Mesendoderm (in vitro differentiated cells): ENCODE measurements at regions not wholly inside any gene's neighbourhood (a gene's known extent, or its start where the extent isn't known, plus 50 kb on each side); places are given as distances from the start of the nearest gene placed in this dataset.
"Not testable (repeated sequence)": the region's sequence is repeated elsewhere in the genome, so short reads cannot be mapped to it uniquely, and the experiment has no call there.

Experiments
- DNase-seq: peaks from one replicate; pipeline ENCODE4 v3.0.0; 2013
- H2AK5ac ChIP-seq: 2 replicates; pipeline ENCODE4 v1.6.1; 2013; ENCODE audit warnings: low read length, inconsistent platforms
- H2BK120ac ChIP-seq: 2 replicates; pipeline ENCODE4 v1.6.1; 2013; ENCODE audit warnings: low read depth, mild to moderate bottlenecking, low read length, moderate library complexity, mixed read lengths
- H2BK15ac ChIP-seq: replicated peaks from 2 replicates; pipeline ENCODE4 v1.6.1; 2013; ENCODE audit warnings: low read depth, mild to moderate bottlenecking, moderate library complexity
- H2BK5ac ChIP-seq: 2 replicates; pipeline ENCODE4 v1.6.1; 2013; ENCODE audit warnings: low read length, inconsistent platforms
- H3K18ac ChIP-seq: 2 replicates; pipeline ENCODE4 v1.6.1; 2013; ENCODE audit warnings: mild to moderate bottlenecking, low read length, mixed read lengths
- H3K23ac ChIP-seq: one replicate; pipeline ENCODE4 v1.6.1; 2013; ENCODE audit warnings: low read length
- H3K27ac ChIP-seq: 2 replicates; pipeline ENCODE4 v1.5.1; 2013; ENCODE audit warnings: low read depth, mild to moderate bottlenecking, inconsistent platforms, low read length, moderate library complexity
- H3K27me3 ChIP-seq: 2 replicates; pipeline ENCODE4 v1.6.1; 2013; ENCODE audit warnings: low read length, control low read depth, mild to moderate bottlenecking, inconsistent platforms; ENCODE audit not compliant: insufficient read depth, poor library complexity
- H3K36me3 ChIP-seq: 2 replicates; pipeline ENCODE4 v1.6.1; 2013; ENCODE audit warnings: low read length, inconsistent platforms; ENCODE audit not compliant: control insufficient read depth, insufficient read depth
- H3K4ac ChIP-seq: one replicate; pipeline ENCODE4 v1.6.1; 2013; ENCODE audit warnings: low read depth, mild to moderate bottlenecking, low read length, moderate library complexity
- H3K4me1 ChIP-seq: 2 replicates; pipeline ENCODE4 v1.6.1; 2013; ENCODE audit warnings: low read depth, low read length, inconsistent platforms; ENCODE audit not compliant: control insufficient read depth
- H3K4me2 ChIP-seq: 2 replicates; pipeline ENCODE4 v1.6.1; 2013; ENCODE audit warnings: low read length
- H3K4me3 ChIP-seq: 2 replicates; pipeline ENCODE4 v1.5.1; 2013; ENCODE audit warnings: mild to moderate bottlenecking, low read length
- H3K56ac ChIP-seq: one replicate; pipeline ENCODE4 v1.6.1; 2013; ENCODE audit warnings: low read length
- H3K79me1 ChIP-seq: 2 replicates; pipeline ENCODE4 v1.6.1; 2013; ENCODE audit warnings: low read length, inconsistent platforms
- H3K79me2 ChIP-seq: 2 replicates; pipeline ENCODE4 v1.6.1; 2013; ENCODE audit warnings: mild to moderate bottlenecking, low read length; ENCODE audit not compliant: control insufficient read depth, insufficient read depth
- H3K9ac ChIP-seq: 2 replicates; pipeline ENCODE4 v1.6.1; 2013; ENCODE audit warnings: low read length, inconsistent platforms
- H4K5ac ChIP-seq: one replicate; pipeline ENCODE4 v1.6.1; 2013; ENCODE audit warnings: low read length
- H4K8ac ChIP-seq: one replicate; pipeline ENCODE4 v1.6.1; 2013; ENCODE audit warnings: low read depth, mild to moderate bottlenecking, control low read depth, low read length, moderate library complexity
- WGBS: extraction: QIAGEN DNeasy Blood & Tissue Kit; methylation state at CpG from one replicate; pipeline ENCODE4 v1.1.7; 2013; ENCODE audit warnings: low lambda C conversion rate, missing lambda C conversion rate; ENCODE audit not compliant: insufficient coverage; ENCODE audit errors: extremely low coverage; 5-methylcytosine and 5-hydroxymethylcytosine counted together

GRCh38 chr13:59441068-59441467 is 722.7 kb downstream of the DIAPH3 start:
- not testable (repeated sequence) for H3K27me3 ChIP-seq, H3K4me3 ChIP-seq, DNase-seq, H3K4me2 ChIP-seq, H3K27ac ChIP-seq, H4K5ac ChIP-seq, H2BK15ac ChIP-seq, H2AK5ac ChIP-seq, H3K4me1 ChIP-seq, H3K56ac ChIP-seq, H3K9ac ChIP-seq, H3K79me1 ChIP-seq, H3K23ac ChIP-seq, H2BK120ac ChIP-seq, H2BK5ac ChIP-seq, H3K36me3 ChIP-seq, H3K18ac ChIP-seq, H3K4ac ChIP-seq, H4K8ac ChIP-seq, H3K79me2 ChIP-seq
- WGBS = no CpG with 5 or more reads among the region's 13 CpGs

GRCh38 chr13:59441596-59442280 is 722.0 kb downstream of the DIAPH3 start:
- Histone ChIP-seq H3K4me2 (no peak overlapping the region), H3K4me3 (no peak overlapping the region), H3K23ac (no peak overlapping the region), H3K27ac (no peak overlapping the region), H3K27me3 (no peaks in the 10 kb centered on the region), H3K79me1 (no peaks in the 10 kb centered on the region), H3K4me1 (peaks cover 5% of the 10 kb centered on the region), H3K9ac (no peak overlapping the region), H2BK5ac (peak overlapping the region; percentile 69), H3K36me3 (no peaks in the 10 kb centered on the region), H4K5ac (no peak overlapping the region), H2AK5ac (peak overlapping the region; percentile 77), H4K8ac (no peak overlapping the region), H3K56ac (peak overlapping the region; percentile 65), H3K79me2 (no peaks in the 10 kb centered on the region), H3K18ac (no peak overlapping the region), H2BK15ac (no peak overlapping the region), H3K4ac (no peak overlapping the region), H2BK120ac (no peak overlapping the region)
- WGBS = 100% methylated on average over 1 of the region's 7 CpGs
- peak; percentile 59 for DNase-seq

GRCh38 chr13:59442461-59442860 is 721.3 kb downstream of the DIAPH3 start:
- H2BK5ac ChIP-seq = no peak overlapping the region
- H2AK5ac ChIP-seq = no peak overlapping the region
- peaks cover 5% of the 10 kb centered on the region for H3K4me1 ChIP-seq
- no peaks in the 10 kb centered on the region for H3K79me1 ChIP-seq
- H3K56ac ChIP-seq = no peak overlapping the region
- no peak overlapping the region for H3K4me3 ChIP-seq
- no peaks in the 10 kb centered on the region for H3K36me3 ChIP-seq
- no peaks in the 10 kb centered on the region for H3K79me2 ChIP-seq
- H3K4me2 ChIP-seq = no peak overlapping the region
- WGBS = no CpG with 5 or more reads among the region's 4 CpGs
- no peak overlapping the region for H3K4ac ChIP-seq
- peak overlapping the region; percentile 25 for H3K18ac ChIP-seq
- H3K23ac ChIP-seq = no peak overlapping the region
- no peak overlapping the region for H4K5ac ChIP-seq
- DNase-seq = no peak
- no peak overlapping the region for H4K8ac ChIP-seq
- H3K9ac ChIP-seq = no peak overlapping the region
- no peak overlapping the region for H2BK120ac ChIP-seq
- no peak overlapping the region for H3K27ac ChIP-seq
- no peaks in the 10 kb centered on the region for H3K27me3 ChIP-seq
- H2BK15ac ChIP-seq = no peak overlapping the region

- H2BK15ac ChIP-seq = no peak overlapping the region
- H3K4me2 ChIP-seq = no peak overlapping the region
- no peak overlapping the region for H3K56ac ChIP-seq
- no peaks in the 10 kb centered on the region for H3K79me2 ChIP-seq
- no peak overlapping the region for H3K27ac ChIP-seq
- no CpG with 5 or more reads among the region's 6 CpGs for WGBS
- H3K4me3 ChIP-seq = no peak overlapping the region
- H3K4ac ChIP-seq = no peak overlapping the region
- H3K18ac ChIP-seq = no peak overlapping the region
- H2AK5ac ChIP-seq = no peak overlapping the region
- H3K9ac ChIP-seq = no peak overlapping the region
- H4K8ac ChIP-seq = no peak overlapping the region
- no peak overlapping the region for H3K23ac ChIP-seq
- no peak for DNase-seq
- H2BK120ac ChIP-seq = no peak overlapping the region
- no peaks in the 10 kb centered on the region for H3K36me3 ChIP-seq
- H2BK5ac ChIP-seq = no peak overlapping the region
- H3K79me1 ChIP-seq = no peaks in the 10 kb centered on the region
- H4K5ac ChIP-seq = no peak overlapping the region
- peaks cover 9% of the 10 kb centered on the region for H3K4me1 ChIP-seq
- no peaks in the 10 kb centered on the region for H3K27me3 ChIP-seq
Observed at GRCh38 chr13:59442944-59443486, 720.7 kb downstream of the DIAPH3 start.

- no CpG with 5 or more reads among the region's 6 CpGs for WGBS
- H4K8ac ChIP-seq = no peak overlapping the region
Observed at GRCh38 chr13:59444210-59444857, 719.4 kb downstream of the DIAPH3 start.

More at GRCh38 chr13:59444210-59444857, 719.4 kb downstream of the DIAPH3 start:
- no peaks in the 10 kb centered on the region for H3K27me3 ChIP-seq
- H3K79me2 ChIP-seq = no peaks in the 10 kb centered on the region
- no peak overlapping the region for H2AK5ac ChIP-seq
- peak overlapping the region; percentile 88 for H2BK120ac ChIP-seq
- no peak overlapping the region for H3K56ac ChIP-seq
- H2BK15ac ChIP-seq = peak overlapping the region; percentile 74
- no peak overlapping the region for H3K4me3 ChIP-seq
- H3K4ac ChIP-seq = no peak overlapping the region
- H4K5ac ChIP-seq = no peak overlapping the region
- H3K79me1 ChIP-seq = no peaks in the 10 kb centered on the region
- no peak overlapping the region for H3K9ac ChIP-seq
- H3K4me2 ChIP-seq = no peak overlapping the region
- no peaks in the 10 kb centered on the region for H3K36me3 ChIP-seq
- no peak overlapping the region for H3K27ac ChIP-seq
- peak overlapping the region; percentile 92 for H3K18ac ChIP-seq
- H2BK5ac ChIP-seq = no peak overlapping the region
- peaks cover 9% of the 10 kb centered on the region for H3K4me1 ChIP-seq
- no peak overlapping the region for H3K23ac ChIP-seq
- no peak for DNase-seq
